Activated naive CD4-positive, alpha-beta T cell treated with anti-CD3 and anti-CD28 coated beads, Interleukin-2, amount 10 ng/mL, durations not matched to agents 7 days and 5 days (primary cell): ENCODE measurements at regions not wholly inside any gene's neighbourhood (a gene's known extent, or its start where the extent isn't known, plus 50 kb on each side); places are given as distances from the start of the nearest gene placed in this dataset.

Source experiments
- CTCF ChIA-PET: fragments of 350-600 bp; sonication (Branson Sonifier 250); formaldehyde crosslinking; loops from one replicate; lab custom pipeline; 2021; ENCODE audit warnings: antibody characterized with exemption; lab: Charles Lee
- DNase-seq: peaks from one replicate; pipeline ENCODE4 v3.0.0-alpha.2; 2020
- H3K27ac Mint-ChIP-seq: one replicate; pipeline ENCODE4 v1.8.0; 2021; ENCODE audit warnings: mild to moderate bottlenecking, moderate library complexity, mixed read lengths
- H3K27me3 Mint-ChIP-seq: one replicate; pipeline ENCODE4 v1.8.0; 2021; ENCODE audit warnings: mild to moderate bottlenecking, mixed read lengths
- H3K36me3 Mint-ChIP-seq: one replicate; pipeline ENCODE4 v1.8.0; 2021; ENCODE audit warnings: mixed read lengths
- H3K4me1 Mint-ChIP-seq: one replicate; pipeline ENCODE4 v1.8.0; 2021; ENCODE audit warnings: mixed read lengths
- H3K4me3 Mint-ChIP-seq: one replicate; pipeline ENCODE4 v1.8.0; 2021; ENCODE audit warnings: mild to moderate bottlenecking, moderate library complexity, mixed read lengths
- H3K9me3 Mint-ChIP-seq: one replicate; pipeline ENCODE4 v1.8.0; 2021; ENCODE audit warnings: mixed read lengths

- DNase-seq, result no peak
- no peaks in the 10 kb centered on the region for H3K36me3 Mint-ChIP-seq
- H3K27me3 Mint-ChIP-seq, result no peaks in the 10 kb centered on the region
- CTCF ChIA-PET, result no interaction called here
- H3K4me1 Mint-ChIP-seq, result no peaks in the 10 kb centered on the region
- no peaks in the 10 kb centered on the region for H3K9me3 Mint-ChIP-seq
- H3K27ac Mint-ChIP-seq, result no peak overlapping the region
- no peak overlapping the region for H3K4me3 Mint-ChIP-seq
These were observed 379.0 kb downstream of the EFNB2 start for GRCh38 chr13:106156468-106156867.

- CTCF ChIA-PET, result no interaction called here
- Mint-ChIP-seq H3K4me3 (no peak overlapping the region), H3K27me3 (no peaks in the 10 kb centered on the region), H3K4me1 (no peaks in the 10 kb centered on the region), H3K36me3 (no peaks in the 10 kb centered on the region), H3K27ac (no peak overlapping the region), H3K9me3 (no peaks in the 10 kb centered on the region)
- DNase-seq, result no peak
These were observed 380.1 kb downstream of the EFNB2 start for GRCh38 chr13:106155411-106155810.

- Mint-ChIP-seq H3K27ac (no peak overlapping the region), H3K27me3 (no peaks in the 10 kb centered on the region), H3K9me3 (no peaks in the 10 kb centered on the region), H3K4me3 (no peak overlapping the region), H3K4me1 (no peaks in the 10 kb centered on the region), H3K36me3 (no peaks in the 10 kb centered on the region)
- CTCF ChIA-PET, result interaction anchor here (0.6 kb wide), 1 partner anchor 13 kb away, joined by 3 read pairs; no protein-coding TSS in a partner anchor
- DNase-seq, result no peak
These were observed 381.6 kb downstream of the EFNB2 start for GRCh38 chr13:106153876-106154275.

GRCh38 chr13:106153041-106153440 lies 382.4 kb downstream of the EFNB2 start:
- no peaks in the 10 kb centered on the region for H3K9me3 Mint-ChIP-seq
- CTCF ChIA-PET, result no interaction called here
- H3K4me3 Mint-ChIP-seq, result no peak overlapping the region
- H3K4me1 Mint-ChIP-seq, result no peaks in the 10 kb centered on the region
- no peak for DNase-seq
- no peak overlapping the region for H3K27ac Mint-ChIP-seq
- no peaks in the 10 kb centered on the region for H3K27me3 Mint-ChIP-seq
- H3K36me3 Mint-ChIP-seq, result no peaks in the 10 kb centered on the region

- Mint-ChIP-seq H3K36me3 (no peaks in the 10 kb centered on the region), H3K27me3 (no peaks in the 10 kb centered on the region), H3K9me3 (no peaks in the 10 kb centered on the region), H3K27ac (no peak overlapping the region), H3K4me3 (no peak overlapping the region), H3K4me1 (no peaks in the 10 kb centered on the region)
- CTCF ChIA-PET, result no interaction called here
- no peak for DNase-seq
These were observed 383.4 kb downstream of the EFNB2 start for GRCh38 chr13:106152047-106152446.

- Mint-ChIP-seq H3K4me1 (no peaks in the 10 kb centered on the region), H3K27me3 (no peaks in the 10 kb centered on the region), H3K4me3 (no peak overlapping the region), H3K27ac (no peak overlapping the region), H3K9me3 (no peaks in the 10 kb centered on the region), H3K36me3 (no peaks in the 10 kb centered on the region)
- CTCF ChIA-PET, result no interaction called here
- no peak for DNase-seq
These were observed 384.3 kb downstream of the EFNB2 start for GRCh38 chr13:106151056-106151699.

- Mint-ChIP-seq H3K27me3 (no peaks in the 10 kb centered on the region), H3K36me3 (no peaks in the 10 kb centered on the region), H3K4me3 (no peak overlapping the region), H3K27ac (no peak overlapping the region), H3K9me3 (no peaks in the 10 kb centered on the region), H3K4me1 (no peaks in the 10 kb centered on the region)
- CTCF ChIA-PET, result no interaction called here
- DNase-seq, result no peak
These were observed 389.2 kb downstream of the EFNB2 start for GRCh38 chr13:106145997-106146864.

GRCh38 chr13:106145070-106145469 lies 390.4 kb downstream of the EFNB2 start:
- no peaks in the 10 kb centered on the region for H3K36me3 Mint-ChIP-seq
- no peak overlapping the region for H3K27ac Mint-ChIP-seq
- DNase-seq, result no peak
- H3K4me3 Mint-ChIP-seq, result no peak overlapping the region
- CTCF ChIA-PET, result no interaction called here
- no peaks in the 10 kb centered on the region for H3K9me3 Mint-ChIP-seq
- no peaks in the 10 kb centered on the region for H3K27me3 Mint-ChIP-seq
- H3K4me1 Mint-ChIP-seq, result no peaks in the 10 kb centered on the region

- no peaks in the 10 kb centered on the region for H3K9me3 Mint-ChIP-seq
- no peak overlapping the region for H3K27ac Mint-ChIP-seq
- DNase-seq, result no peak
- H3K36me3 Mint-ChIP-seq, result no peaks in the 10 kb centered on the region
- H3K4me1 Mint-ChIP-seq, result no peaks in the 10 kb centered on the region
- CTCF ChIA-PET, result no interaction called here
- no peak overlapping the region for H3K4me3 Mint-ChIP-seq
- no peaks in the 10 kb centered on the region for H3K27me3 Mint-ChIP-seq
These were observed 391.3 kb downstream of the EFNB2 start for GRCh38 chr13:106143930-106144709.

GRCh38 chr13:106143392-106143791 lies 392.1 kb downstream of the EFNB2 start:
- H3K27me3 Mint-ChIP-seq, result no peaks in the 10 kb centered on the region
- H3K36me3 Mint-ChIP-seq, result no peaks in the 10 kb centered on the region
- no peaks in the 10 kb centered on the region for H3K9me3 Mint-ChIP-seq
- no peaks in the 10 kb centered on the region for H3K4me1 Mint-ChIP-seq
- CTCF ChIA-PET, result no interaction called here
- H3K4me3 Mint-ChIP-seq, result no peak overlapping the region
- DNase-seq, result no peak
- no peak overlapping the region for H3K27ac Mint-ChIP-seq

GRCh38 chr13:106140476-106140875 lies 395.0 kb downstream of the EFNB2 start:
- Mint-ChIP-seq H3K9me3 (no peaks in the 10 kb centered on the region), H3K4me1 (no peaks in the 10 kb centered on the region), H3K36me3 (no peaks in the 10 kb centered on the region), H3K4me3 (no peak overlapping the region), H3K27ac (no peak overlapping the region), H3K27me3 (no peaks in the 10 kb centered on the region)
- no peak for DNase-seq
- CTCF ChIA-PET, result interaction anchor here (0.6 kb wide), 1 partner anchor 14 kb away, joined by 3 read pairs; no protein-coding TSS in a partner anchor

- Mint-ChIP-seq H3K4me1 (no peaks in the 10 kb centered on the region), H3K27me3 (no peaks in the 10 kb centered on the region), H3K36me3 (no peaks in the 10 kb centered on the region), H3K4me3 (no peak overlapping the region), H3K27ac (no peak overlapping the region), H3K9me3 (no peaks in the 10 kb centered on the region)
- no peak for DNase-seq
- CTCF ChIA-PET, result no interaction called here
These were observed 395.5 kb downstream of the EFNB2 start for GRCh38 chr13:106139942-106140341.

- Mint-ChIP-seq H3K4me3 (no peak overlapping the region), H3K27ac (no peak overlapping the region), H3K27me3 (no peaks in the 10 kb centered on the region), H3K36me3 (no peaks in the 10 kb centered on the region), H3K9me3 (no peaks in the 10 kb centered on the region), H3K4me1 (no peaks in the 10 kb centered on the region)
- no peak for DNase-seq
- CTCF ChIA-PET, result no interaction called here
These were observed 396.1 kb downstream of the EFNB2 start for GRCh38 chr13:106139377-106139776.

GRCh38 chr13:106138620-106139019 lies 396.8 kb downstream of the EFNB2 start:
- no peak overlapping the region for H3K27ac Mint-ChIP-seq

More at GRCh38 chr13:106138620-106139019, 396.8 kb downstream of the EFNB2 start:
- H3K36me3 Mint-ChIP-seq, result no peaks in the 10 kb centered on the region
- no peaks in the 10 kb centered on the region for H3K9me3 Mint-ChIP-seq
- no peaks in the 10 kb centered on the region for H3K4me1 Mint-ChIP-seq
- no peaks in the 10 kb centered on the region for H3K27me3 Mint-ChIP-seq
- no peak overlapping the region for H3K4me3 Mint-ChIP-seq
- no peak for DNase-seq
- CTCF ChIA-PET, result no interaction called here
